Stimulated activated CD4-positive, alpha-beta T cell treated with anti-CD3 and anti-CD28 coated beads, TNF-alpha, amount 100 ng/mL, for 48 hours (primary cell): ENCODE measurements at regions not wholly inside any gene's neighbourhood (a gene's known extent, or its start where the extent isn't known, plus 50 kb on each side); places are given as distances from the start of the nearest gene placed in this dataset.

Experiments
- DNase-seq, 3 donors: peaks; one replicate each; pipeline ENCODE4 v3.0.0-alpha.2; 2020; ENCODE audit warnings: low read depth in 3 of 3

DNA sequence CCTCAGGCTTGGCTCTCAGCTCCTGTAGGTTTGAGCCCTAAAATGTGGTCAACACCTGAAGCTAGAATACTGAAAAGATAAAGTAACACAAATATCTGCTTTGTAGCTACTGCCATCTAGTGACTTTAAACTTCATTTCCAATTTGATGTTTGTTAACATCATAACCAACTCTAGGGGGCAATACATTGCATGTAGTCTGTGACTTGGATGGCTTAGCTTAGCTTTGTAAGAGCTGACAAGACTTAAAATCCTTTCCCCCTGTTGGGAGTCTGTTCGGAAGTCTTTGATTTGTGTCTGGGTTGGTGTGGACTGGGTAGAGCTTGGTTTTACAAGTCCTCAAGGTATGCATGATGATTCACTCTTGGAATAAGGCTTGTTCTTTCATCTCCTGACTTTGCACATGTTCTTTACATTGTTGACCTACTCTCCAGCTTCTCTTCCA lies 51.7 kb downstream of the SCN11A start:
- no peak for DNase-seq

DNA sequence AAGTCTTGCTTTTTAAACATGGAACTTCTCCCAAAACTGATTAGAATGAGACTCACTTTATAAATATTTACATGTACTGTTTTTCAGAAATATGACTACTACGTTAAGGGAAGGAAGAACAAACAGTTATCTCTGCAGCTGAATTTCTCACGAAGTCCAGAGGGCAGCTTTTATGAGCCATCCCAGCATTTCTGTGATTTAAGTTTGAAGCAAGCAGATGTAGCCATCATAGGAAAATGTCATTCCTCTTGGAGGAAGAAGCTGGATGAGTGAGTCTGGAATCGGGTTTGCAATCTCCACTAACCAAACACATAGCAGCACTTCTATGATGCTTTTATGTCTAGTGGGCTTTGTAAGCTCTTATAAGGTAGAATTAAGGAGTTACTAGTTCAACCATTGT lies 53.7 kb downstream of the SCN11A start:
- no peak for DNase-seq

DNA sequence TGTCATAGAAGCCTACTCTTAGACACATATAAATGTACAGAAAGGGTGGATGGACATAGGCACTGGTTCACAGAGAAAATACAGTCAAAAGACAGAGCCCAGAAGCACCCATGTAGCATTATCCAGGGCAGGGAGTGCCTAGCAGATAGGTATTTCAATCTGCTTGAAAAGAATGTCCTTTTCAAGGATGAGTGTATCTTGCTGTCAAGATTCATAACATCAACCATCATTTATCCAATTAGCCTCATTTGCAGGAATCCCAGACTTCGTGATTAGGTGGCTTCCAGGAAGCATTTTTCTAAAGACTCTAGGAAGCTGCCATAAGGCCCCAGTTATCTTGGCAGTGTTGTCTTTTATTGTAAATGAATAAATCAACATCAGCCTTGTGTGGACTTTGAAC lies 55.6 kb downstream of the SCN11A start:
- DNase-seq = no peak

DNA sequence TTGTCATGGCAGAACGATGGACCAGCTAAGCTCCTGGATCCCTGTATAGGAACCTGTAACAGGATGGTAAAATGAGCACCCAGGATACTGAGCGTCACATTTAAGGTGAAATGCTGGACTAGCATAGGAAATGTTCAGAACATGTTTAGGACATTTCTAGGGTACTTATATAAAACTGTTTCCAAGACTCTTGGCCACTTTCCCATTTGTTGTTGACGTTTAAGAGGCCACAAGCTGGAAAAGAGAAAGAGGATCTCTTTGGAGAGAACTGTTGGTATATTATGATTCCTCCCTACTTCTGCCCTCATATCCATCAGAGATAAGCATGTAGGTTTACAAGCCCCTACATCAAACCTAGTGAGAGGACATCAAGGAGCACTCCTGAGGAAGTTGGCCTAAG lies 57.5 kb downstream of the SCN11A start:
- DNase-seq = no peak

DNA sequence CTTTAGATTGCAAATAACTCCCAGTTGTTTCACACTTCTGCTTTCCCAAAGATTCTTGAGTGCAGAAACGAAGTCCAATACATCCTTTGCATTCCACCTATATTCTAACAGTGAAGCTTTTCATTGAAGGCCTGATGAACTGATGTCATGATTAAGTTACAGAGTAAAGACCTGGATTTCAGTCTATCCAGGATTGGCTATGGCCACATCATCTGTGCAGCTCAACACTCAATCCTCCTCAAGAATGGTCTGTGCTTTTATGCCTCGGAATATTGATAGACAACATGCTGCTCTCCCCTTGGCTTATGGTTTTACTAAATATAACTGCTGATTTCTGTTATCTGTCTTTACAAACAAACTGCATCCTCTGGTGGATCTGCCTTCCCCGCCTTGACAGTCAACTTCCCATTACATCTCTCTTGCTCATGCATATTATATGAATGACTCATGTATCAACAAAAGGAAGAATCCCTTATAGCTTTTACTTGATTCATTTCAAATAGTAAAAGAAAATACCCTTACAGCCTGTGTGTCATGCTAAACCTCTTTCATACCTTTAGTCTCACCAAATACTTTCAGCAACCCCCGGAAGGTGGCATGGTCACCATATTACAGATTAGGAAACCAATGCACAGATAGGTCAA lies 59.5 kb downstream of the SCN11A start:
- DNase-seq = no peak

DNA sequence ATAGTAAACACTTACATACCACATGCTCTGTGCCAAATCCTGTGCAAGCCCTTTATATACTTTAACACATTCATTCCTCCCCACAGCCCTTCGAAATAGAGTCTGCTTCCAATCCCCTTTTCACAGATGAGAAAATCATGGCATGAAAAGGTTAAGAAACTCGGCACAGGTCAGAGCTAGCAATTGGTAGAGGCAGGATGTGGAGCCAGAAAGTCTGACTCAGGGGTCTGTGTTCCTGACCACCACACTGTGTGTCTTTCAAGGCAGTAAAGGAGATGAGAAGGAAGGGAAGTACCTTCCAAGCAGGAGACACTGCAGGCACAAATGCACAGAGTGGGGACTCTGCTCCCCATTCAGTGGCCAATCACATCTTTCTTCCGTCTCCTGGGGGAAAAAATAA lies 61.1 kb downstream of the SCN11A start:
- DNase-seq = no peak

DNA sequence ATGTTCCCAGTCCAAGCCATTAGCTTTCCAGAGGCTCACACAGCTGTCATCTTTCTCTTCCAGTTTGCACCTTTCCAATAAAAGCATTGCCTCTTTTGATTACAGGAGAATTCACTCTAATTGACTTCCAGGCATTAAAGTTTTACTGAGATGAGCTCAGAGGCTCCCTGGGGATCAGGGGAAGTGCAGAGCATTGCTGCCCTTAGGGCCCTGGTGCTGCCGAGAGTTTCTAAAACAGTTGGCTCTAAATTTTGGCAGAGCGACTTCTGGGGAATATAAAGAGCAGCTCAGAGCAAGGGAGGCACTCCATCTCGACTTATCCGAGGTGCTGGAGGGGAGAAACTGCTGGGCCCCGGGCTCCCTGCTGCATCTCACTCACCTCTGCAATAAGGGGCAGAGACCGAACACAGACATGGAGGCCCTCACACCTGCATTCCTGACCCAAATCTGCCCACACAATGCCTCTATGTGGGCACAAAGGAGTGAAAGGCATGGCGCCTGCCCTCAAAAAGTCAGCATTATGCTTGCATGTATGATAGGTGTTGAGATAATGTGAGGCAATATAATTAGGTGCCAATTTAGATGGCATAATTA lies 61.7 kb downstream of the SCN11A start:
- DNase-seq = no peak

DNA sequence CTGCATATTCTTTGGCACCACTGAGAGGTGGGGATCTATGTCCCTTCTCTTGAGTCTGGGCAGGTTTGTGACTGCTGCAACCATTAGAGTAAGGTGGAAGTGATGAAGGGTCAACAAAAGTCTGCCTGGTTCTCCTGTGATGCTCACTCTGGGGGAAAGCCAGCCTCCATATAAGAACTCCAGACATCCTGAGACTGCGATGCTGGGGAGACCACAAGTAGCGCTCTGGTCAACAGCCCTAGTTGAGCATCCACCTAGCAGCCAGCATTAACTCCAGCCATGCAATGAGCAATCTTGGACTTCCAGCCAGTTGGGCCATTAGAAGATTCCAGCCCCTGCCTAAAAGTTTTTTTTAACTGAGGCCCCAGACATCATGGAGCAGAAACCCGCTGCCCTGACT lies 62.8 kb downstream of the SCN11A start:
- no peak for DNase-seq

DNA sequence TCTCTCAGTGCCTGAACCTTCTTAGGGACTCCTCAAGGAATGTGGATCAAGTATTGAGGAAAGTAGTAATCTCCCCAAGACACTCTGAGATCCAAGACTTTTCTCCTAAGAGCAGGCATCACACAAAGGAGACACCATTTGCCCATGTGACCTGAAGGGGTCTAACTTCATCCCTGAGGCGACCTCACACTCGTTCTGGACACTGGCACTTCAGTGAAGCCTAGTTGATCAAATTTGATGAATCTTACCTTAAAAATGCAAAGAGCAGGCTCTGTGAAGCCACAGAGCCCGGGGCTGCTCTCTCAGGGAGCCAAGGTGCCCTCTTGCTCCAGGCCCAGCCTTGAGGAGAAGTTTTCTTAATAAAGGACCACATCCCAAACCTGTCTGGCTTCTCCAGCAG lies 64.3 kb downstream of the SCN11A start:
- DNase-seq = no peak

DNA sequence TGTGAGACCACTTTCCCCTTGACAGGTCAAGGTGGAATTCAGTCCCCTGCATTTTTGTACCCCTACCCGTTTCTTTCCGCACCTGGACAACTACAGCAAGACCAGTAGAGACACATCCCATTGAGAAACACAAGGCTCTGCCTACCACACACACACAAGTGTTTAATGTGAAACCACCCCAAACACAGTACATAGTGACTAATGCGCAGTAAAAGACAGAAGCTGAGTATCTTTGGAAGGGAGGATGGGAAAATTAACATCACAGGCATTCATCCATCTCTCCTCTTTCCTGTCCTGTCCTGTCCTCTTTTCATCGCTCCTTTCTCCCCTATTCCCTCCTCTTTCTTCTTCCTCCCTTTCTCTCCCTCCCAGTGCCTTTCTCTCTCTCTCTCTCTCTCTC lies 64.8 kb downstream of the SCN11A start:
- no peak for DNase-seq

DNA sequence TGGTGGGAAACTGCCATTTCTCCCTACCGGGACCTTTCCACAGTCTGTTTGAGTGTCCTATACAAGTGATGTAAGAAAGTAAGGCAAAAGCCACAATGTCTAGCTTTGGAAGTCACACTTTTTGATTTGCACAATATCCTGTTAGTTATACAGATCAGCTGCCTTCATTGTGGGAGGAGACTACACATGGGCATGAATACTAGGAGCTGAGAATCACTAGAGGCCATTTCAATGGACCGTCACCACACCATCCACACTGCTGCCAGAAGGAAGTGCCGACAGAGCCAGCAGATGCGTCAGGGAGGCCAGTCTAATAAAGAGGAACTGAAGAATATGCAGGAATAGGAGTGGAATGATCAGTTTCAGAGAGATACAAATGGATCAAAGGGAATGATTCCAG lies 65.8 kb downstream of the SCN11A start:
- DNase-seq = no peak

DNA sequence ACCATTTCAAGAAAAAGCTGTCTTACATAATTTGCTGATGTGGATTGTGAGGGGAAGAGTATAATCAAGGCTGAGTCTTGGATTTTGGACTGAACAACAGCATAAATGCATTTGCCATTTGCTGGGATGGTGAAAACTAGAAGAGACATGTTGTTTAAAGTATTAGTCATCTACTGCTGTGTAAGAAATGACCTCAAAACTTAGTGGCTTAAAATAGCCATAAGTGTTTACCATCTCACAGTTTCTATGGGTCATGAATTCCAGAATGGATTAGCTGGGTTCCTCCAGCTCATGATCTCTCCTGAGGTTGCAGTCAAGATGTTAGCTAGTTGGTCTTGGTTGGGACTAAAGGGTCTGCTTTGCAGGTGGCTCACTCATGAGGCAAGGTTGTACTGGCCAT lies 66.2 kb downstream of the SCN11A start:
- no peak for DNase-seq

DNA sequence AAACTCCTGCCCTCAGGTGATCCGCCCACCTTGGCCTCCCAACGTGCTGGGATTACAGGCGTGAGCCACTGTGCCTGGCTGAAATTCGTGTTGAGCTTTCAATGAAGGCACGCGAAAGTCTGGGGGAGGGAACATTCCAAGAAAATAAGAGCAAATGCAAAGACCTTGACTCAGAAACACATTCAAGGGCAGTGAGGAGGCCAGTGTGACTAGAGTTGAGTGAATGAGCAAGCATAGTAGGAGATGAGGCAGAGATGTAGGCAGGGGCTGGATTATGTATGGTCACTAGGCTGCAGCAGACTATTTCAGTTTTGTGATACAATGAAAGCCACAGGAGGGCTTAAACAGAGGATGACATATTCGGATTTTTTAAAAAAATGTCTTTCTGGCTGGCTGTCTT lies 67.0 kb downstream of the SCN11A start:
- no peak for DNase-seq

DNA sequence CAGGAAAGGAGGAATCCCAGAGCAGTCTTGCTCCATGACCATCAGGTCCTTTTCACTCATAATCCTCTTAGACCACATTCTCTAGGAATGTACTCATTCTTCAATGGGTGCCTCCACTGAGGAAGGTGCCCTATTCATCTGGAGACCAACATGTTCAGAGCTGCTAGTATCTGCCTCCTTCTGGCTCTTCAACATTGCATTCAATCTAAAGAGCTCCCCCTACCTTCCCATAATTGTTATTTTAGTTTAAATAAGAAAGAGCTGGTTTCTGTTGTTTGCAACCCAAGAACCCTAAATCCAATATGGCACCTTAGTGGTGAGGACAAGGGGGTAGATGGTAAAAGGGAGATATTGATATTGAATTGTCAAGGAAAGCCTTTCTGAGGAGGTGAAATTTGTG lies 67.6 kb downstream of the SCN11A start:
- no peak for DNase-seq

DNA sequence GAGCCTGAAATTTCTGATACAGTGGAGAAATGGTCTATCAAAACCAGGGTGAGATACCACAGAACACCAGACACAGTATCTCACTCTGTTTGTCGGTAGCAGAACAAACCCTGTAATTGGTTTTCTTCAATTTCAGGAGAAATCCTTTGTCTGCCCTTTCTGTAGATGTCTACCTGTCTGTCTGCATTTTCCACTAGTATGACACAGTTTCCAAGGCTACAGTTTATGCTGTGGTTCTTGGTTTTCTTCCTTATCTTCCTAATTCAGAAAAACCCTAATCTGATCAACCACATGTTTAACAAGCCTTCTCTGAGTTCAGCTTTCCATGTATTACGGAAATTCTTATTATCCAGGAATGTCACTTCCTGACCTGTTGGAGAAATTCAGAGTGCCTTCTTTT lies 70.8 kb downstream of the SCN11A start:
- no peak for DNase-seq

DNA sequence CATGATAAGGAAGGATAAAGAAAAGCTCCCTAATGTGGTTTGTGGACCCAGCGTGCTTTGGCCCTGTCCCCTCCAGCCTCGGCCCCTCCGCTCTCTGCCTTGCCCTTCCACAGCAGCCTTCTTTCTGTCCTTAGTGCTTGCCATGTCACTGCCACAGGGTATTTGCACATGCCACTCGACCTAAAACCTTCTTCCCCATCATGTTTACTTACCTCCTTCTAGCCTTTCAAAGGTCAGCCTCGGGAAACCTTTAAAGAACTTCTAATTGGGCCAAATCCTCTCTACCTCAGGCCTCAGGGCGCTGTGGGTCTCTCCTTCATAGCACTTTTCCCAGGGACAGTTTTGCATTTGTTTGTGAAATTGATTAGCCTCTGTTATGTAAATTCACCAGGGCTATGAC lies 73.0 kb downstream of the SCN11A start:
- no peak for DNase-seq

DNA sequence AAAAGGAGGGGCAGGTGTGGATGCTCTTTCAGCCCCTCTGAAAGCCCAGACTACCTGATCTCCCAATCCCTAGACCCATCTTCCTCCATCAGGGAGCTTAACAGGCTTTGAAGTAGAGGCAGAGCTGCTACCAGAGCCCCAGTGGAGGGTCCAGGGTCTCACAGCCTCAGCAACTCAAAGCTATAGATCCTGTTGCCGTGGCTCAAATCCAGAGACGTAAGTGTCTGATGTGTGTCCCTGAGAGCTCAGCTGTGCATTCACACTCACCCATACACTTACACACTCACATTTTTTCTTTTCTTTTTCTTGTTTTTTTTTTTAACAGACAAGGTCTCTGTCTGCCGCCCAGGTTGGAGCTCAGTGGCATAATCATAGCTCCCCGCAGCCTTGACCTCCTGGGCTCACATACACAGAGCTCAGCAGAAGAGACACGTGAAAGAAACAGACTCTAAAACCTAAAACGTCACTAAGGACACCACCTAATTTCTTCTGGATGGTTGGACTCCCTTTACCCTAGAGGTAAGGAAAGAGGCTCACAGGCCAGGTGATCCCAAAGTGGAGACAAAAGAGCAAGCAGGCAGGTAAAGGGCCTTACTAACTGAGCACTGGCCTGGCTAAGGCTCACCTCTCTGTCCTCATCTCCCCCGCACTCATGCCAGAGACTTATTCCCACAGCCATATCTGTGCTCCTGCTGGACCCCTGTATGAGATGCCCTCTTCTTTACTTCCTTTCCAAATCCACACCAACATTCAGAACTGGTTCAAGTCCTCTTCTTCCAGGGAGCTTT lies 80.7 kb downstream of the SCN11A start:
- DNase-seq = no peak

DNA sequence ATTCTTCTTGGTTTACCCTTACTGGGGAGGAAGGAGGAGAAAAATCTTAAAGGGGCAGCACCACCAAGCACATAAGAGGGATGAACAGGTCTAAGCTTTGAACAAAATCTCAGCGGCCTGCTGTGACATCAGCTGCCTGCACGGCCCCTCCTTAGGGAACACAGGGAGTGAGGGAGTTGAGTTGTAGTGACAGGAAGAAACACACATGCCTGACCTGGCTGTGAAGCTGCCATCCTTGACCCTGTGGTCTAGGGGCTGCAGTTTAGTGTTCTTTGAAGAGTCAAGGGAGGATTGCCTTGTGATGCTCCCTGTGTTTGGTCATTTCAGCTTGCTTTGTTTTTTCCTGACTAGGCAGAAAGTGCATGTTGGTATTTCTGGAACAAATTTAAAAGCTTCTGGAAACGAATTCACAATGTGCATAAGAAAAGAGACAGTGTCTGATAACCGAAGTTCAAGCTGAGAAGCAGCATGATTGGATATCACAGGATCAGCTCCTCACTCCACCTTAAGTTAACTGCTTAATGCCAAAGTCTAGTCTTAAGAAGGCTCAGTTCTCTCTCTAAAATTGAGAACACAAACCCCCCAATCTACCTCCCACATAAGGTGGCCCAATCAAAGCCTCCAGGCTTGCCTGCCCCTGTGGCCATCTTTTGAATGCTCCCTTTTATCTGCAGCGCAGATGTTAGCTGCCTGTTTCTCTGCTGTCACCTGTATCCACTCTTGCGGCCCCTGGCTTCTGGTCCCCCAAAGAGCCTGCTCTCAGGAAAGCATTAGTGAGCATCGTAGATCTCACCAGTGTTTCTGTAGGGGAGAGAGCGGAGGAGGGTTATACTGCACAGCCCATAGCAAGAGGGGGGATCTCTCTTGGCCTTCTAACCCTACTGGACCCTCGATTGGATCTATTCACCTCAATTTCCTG lies 82.2 kb downstream of the SCN11A start:
- no peak for DNase-seq

DNA sequence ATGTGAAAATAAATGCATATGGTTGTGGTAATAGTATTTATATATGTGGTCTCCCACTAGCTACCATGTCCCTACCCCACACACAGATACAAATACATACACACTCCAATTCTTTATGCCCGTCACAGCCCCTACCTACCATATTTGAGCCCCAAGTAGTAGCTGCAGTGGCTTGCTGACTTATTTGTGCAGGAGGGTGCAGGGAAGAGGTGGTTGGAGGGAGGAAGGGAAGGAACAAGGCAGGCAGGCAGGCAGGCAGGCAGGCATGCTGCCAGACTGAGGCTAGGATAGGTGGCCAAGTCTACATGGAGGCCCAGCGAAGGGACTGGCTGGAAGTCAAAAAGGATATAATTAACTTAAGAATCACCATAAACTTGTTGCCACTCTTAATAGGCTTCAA lies 82.9 kb downstream of the SCN11A start:
- no peak for DNase-seq

DNA sequence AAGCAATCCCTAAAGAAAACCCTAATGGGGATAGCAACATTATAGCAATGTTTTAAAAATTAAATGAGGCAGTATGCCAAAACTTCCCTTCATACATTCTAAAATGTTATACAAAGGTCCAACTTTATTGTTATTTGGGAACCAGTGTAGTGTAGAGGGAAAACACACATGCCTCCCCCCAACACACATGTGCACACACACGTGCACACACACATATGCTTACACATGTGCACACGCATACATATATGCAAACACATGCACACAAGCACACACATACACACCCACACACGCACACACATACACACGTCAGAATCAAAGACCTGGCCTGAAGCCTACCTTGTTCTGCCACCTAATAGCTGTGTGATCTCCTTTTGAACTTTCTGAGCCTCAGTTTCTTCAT lies 83.3 kb downstream of the SCN11A start:
- DNase-seq = no peak

DNA sequence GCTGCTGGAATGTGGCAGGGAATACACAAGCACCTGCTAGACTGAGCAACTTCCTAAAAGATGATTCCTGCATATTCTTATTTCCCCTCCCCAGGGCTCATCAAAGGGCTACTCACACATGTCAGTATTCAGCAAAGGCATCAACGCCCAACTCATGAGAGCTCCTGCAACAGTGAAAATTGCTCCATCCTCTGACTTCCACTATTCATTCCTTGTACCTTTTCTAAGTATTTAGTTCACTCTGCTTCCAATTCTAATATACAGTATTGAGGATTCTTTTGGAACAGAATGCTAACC lies 84.1 kb downstream of the SCN11A start:
- DNase-seq = no peak
